Activated T-cell treated with anti-CD3 and anti-CD28 coated beads, Interleukin-2, amount 50 U/mL, for 4 hours (primary cell): ENCODE measurements at regions not wholly inside any gene's neighbourhood (a gene's known extent, or its start where the extent isn't known, plus 50 kb on each side); places are given as distances from the start of the nearest gene placed in this dataset.
"Not testable (repeated sequence)": the region's sequence is repeated elsewhere in the genome, so short reads cannot be mapped to it uniquely, and the experiment has no call there.

Experiments
- ATAC-seq, 2 donors: fragments of 200-7000 bp; cut with Tn5 transposase; one replicate each; pipeline ENCODE4 v1.10.0; 2021
- DNase-seq: peaks from one replicate; pipeline ENCODE4 v3.0.0-alpha.2; 2020
- H3K27me3 Mint-ChIP-seq: one replicate; pipeline ENCODE4 v1.8.0; 2021; ENCODE audit warnings: low read depth, mixed read lengths
- H3K36me3 Mint-ChIP-seq: one replicate; pipeline ENCODE4 v1.8.0; 2022; ENCODE audit warnings: mixed read lengths; ENCODE audit not compliant: insufficient read depth
- H3K4me1 Mint-ChIP-seq: one replicate; pipeline ENCODE4 v1.8.0; 2021; ENCODE audit warnings: low read depth, mixed read lengths
- H3K4me3 Mint-ChIP-seq: one replicate; pipeline ENCODE4 v1.8.0; 2021; ENCODE audit warnings: mild to moderate bottlenecking, moderate library complexity, mixed read lengths
- H3K9me3 Mint-ChIP-seq: one replicate; pipeline ENCODE4 v1.8.0; 2021; ENCODE audit warnings: mixed read lengths

GRCh38 chr12:29025937-29026336, 123.1 kb upstream of the FAR2 start:
- Mint-ChIP-seq H3K36me3 (no peaks in the 10 kb centered on the region), H3K9me3 (no peaks in the 10 kb centered on the region), H3K4me3 (no peak overlapping the region), H3K27me3 (peaks cover 8% of the 10 kb centered on the region), H3K4me1 (peaks cover 9% of the 10 kb centered on the region)
- DNase-seq, result no peak
- no peak for ATAC-seq

GRCh38 chr12:29026419-29026818, 122.7 kb upstream of the FAR2 start:
- Mint-ChIP-seq H3K4me3 (no peak overlapping the region), H3K9me3 (no peaks in the 10 kb centered on the region), H3K4me1 (peaks cover 9% of the 10 kb centered on the region), H3K27me3 (peaks cover 7% of the 10 kb centered on the region), H3K36me3 (no peaks in the 10 kb centered on the region)
- DNase-seq, result no peak
- no peak for ATAC-seq

DNA sequence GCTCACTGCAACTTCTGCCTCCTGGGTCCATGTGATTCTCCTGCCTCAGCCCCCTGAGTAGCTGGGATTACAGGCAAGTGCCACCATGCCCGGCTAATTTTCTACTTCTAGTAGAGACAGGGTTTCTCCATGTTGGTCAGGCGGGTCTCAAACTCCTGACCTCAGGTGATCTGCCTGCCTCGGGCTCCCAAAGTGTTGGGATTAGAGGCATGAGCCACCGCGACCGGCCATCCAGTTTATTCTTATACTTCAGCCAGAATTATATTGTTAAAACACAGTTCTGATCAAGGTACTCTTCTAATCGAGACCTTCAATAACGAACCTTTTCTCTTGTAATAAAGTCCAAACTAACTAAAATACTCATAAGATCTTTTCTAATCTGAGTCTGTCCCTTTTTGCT, 119.6 kb upstream of the FAR2 start:
- H3K27me3 Mint-ChIP-seq, result peaks cover 14% of the 10 kb centered on the region
- not testable (repeated sequence) for H3K4me3 Mint-ChIP-seq

GRCh38 chr12:29030006-29030405, 119.1 kb upstream of the FAR2 start:
- Mint-ChIP-seq H3K27me3 (peaks cover 14% of the 10 kb centered on the region), H3K36me3 (no peaks in the 10 kb centered on the region), H3K4me3 (no peak overlapping the region), H3K9me3 (no peaks in the 10 kb centered on the region), H3K4me1 (peaks cover 9% of the 10 kb centered on the region)
- DNase-seq (no peak), ATAC-seq (no peak)

More for the DNA sequence above, 119.6 kb upstream of the FAR2 start:
- H3K4me1 Mint-ChIP-seq, ATAC-seq, H3K9me3 Mint-ChIP-seq, H3K36me3 Mint-ChIP-seq, DNase-seq: not testable (repeated sequence)

DNA sequence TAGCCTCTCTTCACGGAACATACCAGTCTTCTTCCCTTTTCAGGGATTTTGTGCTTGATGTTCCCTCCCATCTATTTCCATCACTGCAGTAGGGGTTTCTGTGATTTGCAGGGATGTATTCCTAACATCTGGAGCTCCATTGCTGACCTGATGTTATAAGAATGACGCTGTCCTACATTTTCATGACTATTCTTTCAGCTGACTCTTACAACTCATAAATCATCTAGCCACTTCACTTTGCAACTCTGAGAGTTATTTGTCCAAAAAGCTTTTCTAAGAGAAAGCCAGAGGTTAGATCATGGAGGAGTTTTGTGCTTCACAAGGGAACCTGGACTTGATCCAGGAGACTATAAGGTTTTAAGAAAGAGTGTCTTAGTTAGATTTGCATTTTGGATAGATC, 116.6 kb upstream of the FAR2 start:
- Mint-ChIP-seq H3K36me3 (no peaks in the 10 kb centered on the region), H3K27me3 (peaks cover 17% of the 10 kb centered on the region), H3K4me3 (no peak overlapping the region), H3K4me1 (no peaks in the 10 kb centered on the region), H3K9me3 (no peaks in the 10 kb centered on the region)
- DNase-seq, result no peak
- ATAC-seq, result no peak

- Mint-ChIP-seq H3K36me3 (no peaks in the 10 kb centered on the region), H3K9me3 (no peaks in the 10 kb centered on the region), H3K27me3 (peaks cover 17% of the 10 kb centered on the region), H3K4me1 (no peaks in the 10 kb centered on the region), H3K4me3 (no peak overlapping the region)
- ATAC-seq, result no peak
- no peak for DNase-seq
Observed at GRCh38 chr12:29033519-29033918, 115.6 kb upstream of the FAR2 start.

- ATAC-seq (no peak), DNase-seq (no peak)
- H3K4me1 Mint-ChIP-seq, result no peaks in the 10 kb centered on the region
- no peaks in the 10 kb centered on the region for H3K36me3 Mint-ChIP-seq
- no peaks in the 10 kb centered on the region for H3K9me3 Mint-ChIP-seq
- H3K27me3 Mint-ChIP-seq, result peaks cover 15% of the 10 kb centered on the region
- H3K4me3 Mint-ChIP-seq, result no peak overlapping the region
Observed at GRCh38 chr12:29035112-29035511, 114.0 kb upstream of the FAR2 start.

DNA sequence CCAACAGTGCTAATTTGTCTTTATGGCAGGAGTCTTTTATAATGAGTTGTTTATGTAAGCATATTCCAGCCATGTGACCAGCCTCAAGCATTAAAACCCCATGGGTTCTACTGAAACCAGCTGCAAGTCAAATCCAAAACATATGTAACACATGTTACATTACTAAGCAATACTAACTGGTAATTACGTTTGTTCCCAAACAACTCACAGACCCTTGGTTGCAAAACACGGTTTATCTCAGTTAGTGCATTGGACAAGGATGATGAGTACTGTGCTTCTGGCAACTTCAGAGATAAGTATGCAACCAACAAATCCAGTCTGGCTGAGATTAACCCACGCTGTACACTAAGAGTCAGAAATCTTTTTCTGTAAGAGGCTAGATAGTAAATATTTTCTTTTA, 110.1 kb upstream of the FAR2 start:
- no peaks in the 10 kb centered on the region for H3K9me3 Mint-ChIP-seq
- no peak for DNase-seq
- H3K36me3 Mint-ChIP-seq, result no peaks in the 10 kb centered on the region
- H3K27me3 Mint-ChIP-seq, result peaks cover 15% of the 10 kb centered on the region
- no peak for ATAC-seq
- no peak overlapping the region for H3K4me3 Mint-ChIP-seq
- H3K4me1 Mint-ChIP-seq, result no peaks in the 10 kb centered on the region

- no peak overlapping the region for H3K4me3 Mint-ChIP-seq
- H3K9me3 Mint-ChIP-seq, result no peaks in the 10 kb centered on the region
Observed at GRCh38 chr12:29041621-29042020, 107.5 kb upstream of the FAR2 start.

DNA sequence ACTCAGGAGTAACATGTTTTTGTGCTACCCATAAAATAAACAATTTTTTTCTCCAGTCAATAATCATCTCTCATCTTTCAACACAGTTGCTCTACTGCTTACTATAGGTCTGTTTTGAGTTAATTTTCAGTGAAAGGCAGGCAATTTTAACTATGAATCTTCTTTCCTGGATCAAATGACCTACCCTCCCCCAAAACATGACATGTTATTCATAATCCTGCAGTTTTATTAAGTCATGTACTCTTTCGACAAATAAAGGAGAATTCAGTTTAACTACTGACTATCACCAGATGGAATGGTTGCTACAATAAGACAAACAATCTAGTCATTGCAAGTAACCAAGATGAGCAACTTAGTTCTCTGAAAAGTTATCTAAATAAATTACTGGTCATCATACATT, 106.0 kb upstream of the FAR2 start:
- ATAC-seq (no peak), DNase-seq (no peak)
- Mint-ChIP-seq H3K27me3 (peaks cover 12% of the 10 kb centered on the region), H3K4me1 (no peaks in the 10 kb centered on the region), H3K4me3 (no peak overlapping the region), H3K36me3 (no peaks in the 10 kb centered on the region), H3K9me3 (no peaks in the 10 kb centered on the region)

More at GRCh38 chr12:29041621-29042020, 107.5 kb upstream of the FAR2 start:
- Mint-ChIP-seq H3K4me1 (no peaks in the 10 kb centered on the region), H3K36me3 (no peaks in the 10 kb centered on the region), H3K27me3 (peaks cover 14% of the 10 kb centered on the region)
- DNase-seq (no peak), ATAC-seq (no peak)

- ATAC-seq (no peak), DNase-seq (no peak)
- H3K27me3 Mint-ChIP-seq, result peaks cover 8% of the 10 kb centered on the region
- H3K36me3 Mint-ChIP-seq, result no peaks in the 10 kb centered on the region
- H3K9me3 Mint-ChIP-seq, result no peaks in the 10 kb centered on the region
- no peak overlapping the region for H3K4me3 Mint-ChIP-seq
- H3K4me1 Mint-ChIP-seq, result no peaks in the 10 kb centered on the region
Observed at GRCh38 chr12:29044799-29045198, 104.3 kb upstream of the FAR2 start.

DNA sequence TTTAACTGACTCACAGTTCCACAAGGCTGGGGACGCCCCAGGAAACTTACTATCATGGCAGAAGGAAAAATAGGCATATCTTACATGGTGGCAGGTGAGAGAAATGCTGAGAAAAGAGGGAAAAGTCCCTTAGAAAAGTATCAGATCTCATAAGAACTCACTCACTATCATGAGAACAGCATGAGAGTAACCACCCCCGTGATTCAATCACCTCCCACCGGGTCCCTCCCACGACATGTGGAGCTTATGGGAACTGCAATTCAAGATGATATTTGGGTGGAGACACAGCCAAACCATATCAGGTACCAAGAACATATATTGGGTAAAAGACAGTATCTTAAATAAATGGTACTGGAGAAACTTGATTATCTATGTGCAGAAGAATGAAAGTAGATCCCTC, 100.3 kb upstream of the FAR2 start:
- Mint-ChIP-seq H3K36me3 (no peaks in the 10 kb centered on the region), H3K4me1 (no peaks in the 10 kb centered on the region), H3K9me3 (peaks cover 3% of the 10 kb centered on the region), H3K4me3 (no peak overlapping the region), H3K27me3 (peaks cover 6% of the 10 kb centered on the region)
- DNase-seq, result no peak
- ATAC-seq, result no peak

GRCh38 chr12:29050503-29050902, 98.6 kb upstream of the FAR2 start:
- no peaks in the 10 kb centered on the region for H3K4me1 Mint-ChIP-seq

GRCh38 chr12:29051221-29051620, 97.9 kb upstream of the FAR2 start:
- Mint-ChIP-seq H3K4me3 (no peak overlapping the region), H3K36me3 (no peaks in the 10 kb centered on the region), H3K9me3 (peaks cover 3% of the 10 kb centered on the region), H3K27me3 (peaks cover 5% of the 10 kb centered on the region), H3K4me1 (no peaks in the 10 kb centered on the region)
- DNase-seq (no peak), ATAC-seq (no peak)

More at GRCh38 chr12:29050503-29050902, 98.6 kb upstream of the FAR2 start:
- ATAC-seq (no peak), DNase-seq (no peak)
- Mint-ChIP-seq H3K4me3 (no peak overlapping the region), H3K27me3 (peaks cover 5% of the 10 kb centered on the region), H3K9me3 (peaks cover 3% of the 10 kb centered on the region), H3K36me3 (no peaks in the 10 kb centered on the region)

- Mint-ChIP-seq H3K4me3 (no peak overlapping the region), H3K27me3 (peaks cover 5% of the 10 kb centered on the region), H3K4me1 (no peaks in the 10 kb centered on the region), H3K36me3 (no peaks in the 10 kb centered on the region), H3K9me3 (peaks cover 3% of the 10 kb centered on the region)
- no peak for DNase-seq
- no peak for ATAC-seq
Observed at GRCh38 chr12:29053567-29053966, 95.5 kb upstream of the FAR2 start.
